HCT116 (cell line): ENCODE measurements at regions not wholly inside any gene's neighbourhood (a gene's known extent, or its start where the extent isn't known, plus 50 kb on each side); places are given as distances from the start of the nearest gene placed in this dataset.

Source experiments
- ATAC-seq: fragments of 200-7000 bp; cut with Tn5 transposase; 2 replicates; pipeline ENCODE4 v1.9.1; 2020; ENCODE audit warnings: mild to moderate bottlenecking, moderate library complexity
- BruUV-seq: library from RNA; stranded (reverse); fragments of 400-500 nt; replicated peaks from 2 replicates; lab custom pipeline; 2021; lab: Mats Ljungman, UMichigan
- CTCF ChIA-PET: fragments of 300-600 bp; sonication (Branson Sonifier 250); formaldehyde crosslinking; loops from one replicate; lab custom pipeline; 2021; ENCODE audit warnings: antibody characterized with exemption; lab: Charles Lee
- POLR2A ChIA-PET: fragments of 300-600, 350-600 bp; sonication (Branson Sonifier 250); formaldehyde crosslinking; loops from one replicate; lab custom pipeline; 2021; ENCODE audit warnings: antibody characterized with exemption; lab: Charles Lee
- RAD21 ChIA-PET, 2 experiments: fragments of 300-600 bp; sonication (Branson Sonifier 250); formaldehyde crosslinking; loops; one replicate each; lab custom pipeline; 2023; ENCODE audit warnings: low total read pairs in 2 of 2; ENCODE audit not compliant: uncharacterized antibody in 2 of 2, unreplicated experiment in 2 of 2, low non-redundant PET in 1 of 2; lab: Charles Lee
- DNase-seq: peaks from one replicate; pipeline ENCODE4 v3.0.0-alpha.2; 2010; ENCODE audit warnings: low read depth, low spot score
- H2AFZ ChIP-seq: fragments of 200-600 bp; shearing (Covaris generic), sonication (generic); 2 replicates; pipeline ENCODE4 v1.6.1; 2017; ENCODE audit warnings: low read depth, mixed run types, mixed read lengths, antibody characterized with exemption, low read length; ENCODE audit not compliant: poor library complexity, severe bottlenecking
- H3K27ac ChIP-seq: 2 replicates; pipeline ENCODE4 v1.5.1; 2012; ENCODE audit warnings: low read depth, low read length
- H3K27me3 ChIP-seq: fragments of 200-600 bp; sonication (generic); 2 replicates; pipeline ENCODE4 v1.6.1; 2016; ENCODE audit warnings: mixed run types, low read length, mixed read lengths; ENCODE audit not compliant: insufficient read depth
- H3K36me3 ChIP-seq, 2 experiments: fragments of 200-500 bp in 1 of 2; fragments of 200-600 bp in 1 of 2; sonication (Bioruptor generic) in 1 of 2; sonication (generic) in 1 of 2; 2 replicates each; pipeline versions ENCODE4 v1.5.1 to v1.6.1; 2014 to 2016; ENCODE audit warnings: low read length in 2 of 2, inconsistent platforms in 1 of 2, mixed read lengths in 1 of 2, mixed run types in 1 of 2; ENCODE audit not compliant: insufficient read depth in 2 of 2, control insufficient read depth in 1 of 2
- H3K4me1 ChIP-seq, 2 experiments: fragments of 200-600 bp in 1 of 2; sonication (generic) in 1 of 2; 2 replicates each; pipeline versions ENCODE4 v1.5.1 to v1.6.1; 2012 to 2017; ENCODE audit warnings: low read length in 2 of 2, inconsistent platforms in 1 of 2, mild to moderate bottlenecking in 1 of 2, mixed read lengths in 1 of 2, mixed run types in 1 of 2, moderate library complexity in 1 of 2; ENCODE audit not compliant: insufficient read depth in 2 of 2, control insufficient read depth in 1 of 2
- H3K4me2 ChIP-seq: fragments of 200-600 bp; sonication (generic); 2 replicates; pipeline ENCODE4 v1.6.1; 2017; ENCODE audit warnings: mixed run types, low read length, mixed read lengths
- H3K4me3 ChIP-seq, 2 experiments: fragments of 200-600 bp in 1 of 2; sonication (generic) in 1 of 2; replicated peaks in 1 of 2; 2 replicates each; pipeline ENCODE4 v1.5.1; 2011 to 2016; ENCODE audit warnings: low read length in 2 of 2, control low read depth in 1 of 2, low read depth in 1 of 2, mild to moderate bottlenecking in 1 of 2, mixed read lengths in 1 of 2, mixed run types in 1 of 2
- H3K79me2 ChIP-seq: fragments of 200-600 bp; sonication (generic); 2 replicates; pipeline ENCODE4 v1.6.1; 2017; ENCODE audit warnings: mild to moderate bottlenecking, mixed run types, low read length, moderate library complexity, mixed read lengths; ENCODE audit not compliant: insufficient read depth
- H3K9ac ChIP-seq: fragments of 200-600 bp; sonication (generic); 2 replicates; pipeline ENCODE4 v1.6.1; 2016; ENCODE audit warnings: low read length, mixed read lengths
- H3K9me2 ChIP-seq: fragments of 200-600 bp; sonication (generic), shearing (Covaris generic); 2 replicates; pipeline ENCODE4 v1.6.1; 2017; ENCODE audit warnings: mixed run types, mild to moderate bottlenecking, moderate library complexity; ENCODE audit not compliant: insufficient read depth
- H3K9me3 ChIP-seq, 2 experiments: fragments of 200-500 bp in 1 of 2; fragments of 200-600 bp in 1 of 2; sonication (Bioruptor generic) in 1 of 2; sonication (generic) in 1 of 2; 2 replicates each; pipeline ENCODE4 v1.6.1; 2014 to 2017; ENCODE audit warnings: low read length in 2 of 2, mixed read lengths in 2 of 2, inconsistent platforms in 1 of 2, low read depth in 1 of 2, mild to moderate bottlenecking in 1 of 2, mixed run types in 1 of 2, moderate library complexity in 1 of 2; ENCODE audit not compliant: control insufficient read depth in 1 of 2, insufficient read depth in 1 of 2
- H4K20me1 ChIP-seq: fragments of 200-600 bp; sonication (generic), shearing (Covaris generic); 2 replicates; pipeline ENCODE4 v1.6.1; 2017; ENCODE audit warnings: mixed run types, mild to moderate bottlenecking, moderate library complexity; ENCODE audit not compliant: insufficient read depth
- ATF3 ChIP-seq: IDR thresholded peaks from 2 replicates; pipeline ENCODE4 v1.6.1; 2012
- CEBPB ChIP-seq: IDR thresholded peaks from 2 replicates; pipeline ENCODE4 v1.6.1; 2012; ENCODE audit warnings: low read depth
- CTCF ChIP-seq, 3 experiments: fragments of 200-600 bp in 1 of 3; sonication (generic) in 1 of 3; IDR thresholded peaks in 2 of 3; conservative IDR thresholded peaks in 1 of 3; 2 replicates each; pipeline ENCODE4 v1.5.1; 2012 to 2017; ENCODE audit warnings: low read depth in 2 of 3, low read length in 2 of 3, antibody characterized with exemption in 1 of 3, borderline replicate concordance in 1 of 3, control low read depth in 1 of 3, mild to moderate bottlenecking in 1 of 3, mixed read lengths in 1 of 3, mixed run types in 1 of 3, moderate library complexity in 1 of 3; ENCODE audit not compliant: insufficient read depth in 1 of 3
- EZH2 ChIP-seq: fragments of 200-600 bp; sonication (generic); IDR thresholded peaks from 2 replicates; pipeline ENCODE4 v1.6.1; 2017; ENCODE audit warnings: antibody characterized with exemption, mixed run types
- EZH2phosphoT487 ChIP-seq: fragments of 200-600 bp; IDR thresholded peaks from 2 replicates; pipeline ENCODE4 v1.6.1; 2018; ENCODE audit warnings: antibody characterized with exemption, borderline replicate concordance
- JUND ChIP-seq: IDR thresholded peaks from 2 replicates; pipeline ENCODE4 v1.6.1; 2012
- POLR2AphosphoS5 ChIP-seq: IDR thresholded peaks from 2 replicates; pipeline ENCODE4 v1.6.1; 2011; ENCODE audit warnings: mild to moderate bottlenecking, low read depth, low read length, moderate library complexity
- RAD21 ChIP-seq: IDR thresholded peaks from 2 replicates; pipeline ENCODE4 v1.6.1; 2012; ENCODE audit warnings: low read depth, mild to moderate bottlenecking
- SIN3A ChIP-seq: IDR thresholded peaks from 2 replicates; pipeline ENCODE4 v1.6.1; 2012; ENCODE audit warnings: low read depth
- SRF ChIP-seq: IDR thresholded peaks from 2 replicates; pipeline ENCODE4 v1.6.1; 2012; ENCODE audit warnings: low read depth
- ZBTB33 ChIP-seq: IDR thresholded peaks from 2 replicates; pipeline ENCODE4 v1.6.1; 2011; ENCODE audit warnings: mild to moderate bottlenecking, low read length, moderate library complexity; ENCODE audit not compliant: insufficient replicate concordance; ENCODE audit errors: extremely low read depth
- ZNF274 ChIP-seq: fragments of 200-500 bp; sonication (Bioruptor generic); IDR thresholded peaks from 2 replicates; pipeline ENCODE4 v1.6.1; 2014; ENCODE audit warnings: mild to moderate bottlenecking, low read depth, low read length, inconsistent platforms
- intact Hi-C: fragments of 100-400 bp; cut with micrococcal nuclease; formaldehyde crosslinking; loops from 2 replicates; pipeline ENCODE4 v1.10.0; 2022
- TF ChIP-seq, protein P1 (sequence below): IDR thresholded peaks from 2 replicates; pipeline ENCODE4 v1.6.1; 2012; ENCODE audit warnings: low read depth
- TF ChIP-seq, protein P2 (sequence below): IDR thresholded peaks from 2 replicates; pipeline ENCODE4 v1.6.1; 2012

DNA sequence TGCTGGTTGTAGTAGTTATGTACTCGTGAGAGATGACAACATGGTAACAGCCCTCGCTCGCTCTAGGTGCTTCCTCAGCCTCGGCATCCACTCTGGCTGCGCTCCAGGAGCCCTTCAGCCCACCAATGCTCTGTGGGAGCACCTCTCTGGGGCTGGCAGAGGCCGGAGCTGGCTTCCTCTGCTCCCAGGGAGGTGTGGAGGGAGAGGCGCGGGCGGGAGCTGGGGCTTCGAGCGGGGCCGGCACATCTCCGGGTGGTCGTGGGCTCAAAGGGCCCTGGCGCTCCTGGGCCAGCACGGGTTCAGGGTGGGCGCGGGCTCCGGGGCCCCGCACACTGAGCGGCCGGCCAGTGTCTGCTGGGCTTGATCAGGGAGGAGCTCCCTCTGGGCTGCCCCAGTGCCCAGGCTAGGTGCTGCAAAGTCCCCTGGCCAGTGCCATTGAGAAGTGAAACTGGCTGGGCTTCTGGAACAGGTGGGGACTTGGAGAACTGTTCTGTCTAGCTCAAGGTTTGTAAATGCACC is 1012.1 kb downstream of the CNTNAP5 start:
- BruUV-seq: no TSS peak
- no peak overlapping the region for H2AFZ ChIP-seq
- ATAC-seq: no peak
- H3K36me3 ChIP-seq: no peaks in the 10 kb centered on the region
- no peak overlapping the region for H3K27ac ChIP-seq
- no peak for TF ChIP-seq SRF
- no peak for TF ChIP-seq EZH2
- TF ChIP-seq SIN3A: no peak
- TF ChIP-seq, protein P1, sequence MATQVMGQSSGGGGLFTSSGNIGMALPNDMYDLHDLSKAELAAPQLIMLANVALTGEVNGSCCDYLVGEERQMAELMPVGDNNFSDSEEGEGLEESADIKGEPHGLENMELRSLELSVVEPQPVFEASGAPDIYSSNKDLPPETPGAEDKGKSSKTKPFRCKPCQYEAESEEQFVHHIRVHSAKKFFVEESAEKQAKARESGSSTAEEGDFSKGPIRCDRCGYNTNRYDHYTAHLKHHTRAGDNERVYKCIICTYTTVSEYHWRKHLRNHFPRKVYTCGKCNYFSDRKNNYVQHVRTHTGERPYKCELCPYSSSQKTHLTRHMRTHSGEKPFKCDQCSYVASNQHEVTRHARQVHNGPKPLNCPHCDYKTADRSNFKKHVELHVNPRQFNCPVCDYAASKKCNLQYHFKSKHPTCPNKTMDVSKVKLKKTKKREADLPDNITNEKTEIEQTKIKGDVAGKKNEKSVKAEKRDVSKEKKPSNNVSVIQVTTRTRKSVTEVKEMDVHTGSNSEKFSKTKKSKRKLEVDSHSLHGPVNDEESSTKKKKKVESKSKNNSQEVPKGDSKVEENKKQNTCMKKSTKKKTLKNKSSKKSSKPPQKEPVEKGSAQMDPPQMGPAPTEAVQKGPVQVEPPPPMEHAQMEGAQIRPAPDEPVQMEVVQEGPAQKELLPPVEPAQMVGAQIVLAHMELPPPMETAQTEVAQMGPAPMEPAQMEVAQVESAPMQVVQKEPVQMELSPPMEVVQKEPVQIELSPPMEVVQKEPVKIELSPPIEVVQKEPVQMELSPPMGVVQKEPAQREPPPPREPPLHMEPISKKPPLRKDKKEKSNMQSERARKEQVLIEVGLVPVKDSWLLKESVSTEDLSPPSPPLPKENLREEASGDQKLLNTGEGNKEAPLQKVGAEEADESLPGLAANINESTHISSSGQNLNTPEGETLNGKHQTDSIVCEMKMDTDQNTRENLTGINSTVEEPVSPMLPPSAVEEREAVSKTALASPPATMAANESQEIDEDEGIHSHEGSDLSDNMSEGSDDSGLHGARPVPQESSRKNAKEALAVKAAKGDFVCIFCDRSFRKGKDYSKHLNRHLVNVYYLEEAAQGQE: no peak
- TF ChIP-seq ZBTB33: no peak
- TF ChIP-seq, protein P2, sequence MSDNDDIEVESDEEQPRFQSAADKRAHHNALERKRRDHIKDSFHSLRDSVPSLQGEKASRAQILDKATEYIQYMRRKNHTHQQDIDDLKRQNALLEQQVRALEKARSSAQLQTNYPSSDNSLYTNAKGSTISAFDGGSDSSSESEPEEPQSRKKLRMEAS: no peak
- no peak for TF ChIP-seq ZNF274
- no peak for TF ChIP-seq CTCF (IDR thresholded peaks at IDR 0.05 in 2 of 3, conservative IDR thresholded peaks at IDR 0.05 in 1 of 3; ENCODE audit: borderline replicate concordance in 1 of 3, insufficient read depth in 1 of 3, low read depth in 2 of 3, low read length in 2 of 3)
- TF ChIP-seq JUND: no peak
- TF ChIP-seq ATF3: no peak
- no peak for TF ChIP-seq CEBPB
- no peak for TF ChIP-seq RAD21
- TF ChIP-seq EZH2phosphoT487: no peak
- TF ChIP-seq POLR2AphosphoS5: no peak
- H3K4me3 ChIP-seq: no peak overlapping the region
- H3K4me2 ChIP-seq: no peak overlapping the region
- H3K79me2 ChIP-seq: no peaks in the 10 kb centered on the region
- ChIA-PET RAD21 (no interaction called here), CTCF (no interaction called here), POLR2A (no interaction called here)
- H3K9me2 ChIP-seq: no peaks in the 10 kb centered on the region
- H3K9me3 ChIP-seq: peaks cover 0 to 8% of the 10 kb centered on the region in 2 experiments; a peak in 2 of 4 replicates
- H3K9ac ChIP-seq: no peak overlapping the region
- H3K4me1 ChIP-seq: no peaks in the 10 kb centered on the region
- DNase-seq: no peak
- no peaks in the 10 kb centered on the region for H4K20me1 ChIP-seq
- intact Hi-C loops: no loop called here
- no peaks in the 10 kb centered on the region for H3K27me3 ChIP-seq
